GM12878 (cell line): ENCODE measurements at regions not wholly inside any gene's neighbourhood (a gene's known extent, or its start where the extent isn't known, plus 50 kb on each side); places are given as distances from the start of the nearest gene placed in this dataset.

Source experiments
- ATAC-seq: fragments of 200-7000 bp; cut with Tn5 transposase; 3 replicates; pipeline ENCODE4 v1.9.1; 2020; ENCODE audit warnings: mild to moderate bottlenecking, moderate library complexity
- BruUV-seq: library from RNA; stranded (reverse); fragments of 400-500 nt; replicated peaks from 2 replicates; lab custom pipeline; 2021; lab: Mats Ljungman, UMichigan
- CTCF ChIA-PET: fragments of 300-600 bp; sonication (Branson Sonifier 250); formaldehyde crosslinking; extraction: SDS; loops from one replicate; lab custom pipeline; 2021; ENCODE audit warnings: inconsistent platforms; lab: Yijun Ruan, JAX
- POLR2A ChIA-PET: fragments of 350-600 bp; formaldehyde crosslinking; extraction: SDS; loops from one replicate; lab custom pipeline; 2021; ENCODE audit warnings: inconsistent platforms; lab: Charles Lee
- RAD21 ChIA-PET: fragments of 300-600 bp; sonication (Branson Sonifier 250); formaldehyde crosslinking; loops from one replicate; lab custom pipeline; 2023; ENCODE audit warnings: antibody characterized with exemption; ENCODE audit not compliant: unreplicated experiment; lab: Charles Lee
- SMC1A ChIA-PET: fragments of 300-600 bp; sonication (Branson Sonifier 250); formaldehyde crosslinking; loops from one replicate; lab custom pipeline; 2023; ENCODE audit not compliant: unreplicated experiment, uncharacterized antibody; lab: Charles Lee
- DNase-seq: peaks from one replicate; pipeline ENCODE4 v3.0.0-alpha.2; 2011; ENCODE audit warnings: low read depth, low spot score
- FAIRE-seq: peaks from 3 replicates; lab custom pipeline; 2011; peaks lifted over from hg19 to GRCh38; lab: Jason Lieb, UNC
- H2AFZ ChIP-seq: 2 replicates; pipeline ENCODE4 v1.6.0; 2011; ENCODE audit warnings: low read depth, low read length, control low read depth; ENCODE audit not compliant: control insufficient read depth
- H3K27ac ChIP-seq: 2 replicates; pipeline ENCODE4 v1.5.1; 2011; ENCODE audit warnings: control low read depth; ENCODE audit not compliant: control insufficient read depth, insufficient read depth
- H3K27me3 ChIP-seq, 2 experiments: replicated peaks in 1 of 2; 2 replicates each; pipeline versions ENCODE4 v1.6.0 to v1.6.1; 2011; ENCODE audit warnings: low read length in 1 of 2; ENCODE audit not compliant: control insufficient read depth in 2 of 2, insufficient read depth in 2 of 2
- H3K36me3 ChIP-seq, 2 experiments: 2 replicates each; pipeline ENCODE4 v1.5.1; 2011; ENCODE audit warnings: low read length in 1 of 2; ENCODE audit not compliant: control insufficient read depth in 2 of 2, insufficient read depth in 2 of 2
- H3K4me1 ChIP-seq: 2 replicates; pipeline ENCODE4 v1.6.1; 2011; ENCODE audit warnings: mild to moderate bottlenecking, low read length, moderate library complexity, mixed read lengths; ENCODE audit not compliant: control insufficient read depth, insufficient read depth
- H3K4me2 ChIP-seq: 2 replicates; pipeline ENCODE4 v1.6.0; 2011; ENCODE audit warnings: control low read depth; ENCODE audit not compliant: control insufficient read depth, insufficient read depth
- H3K4me3 ChIP-seq: fragments of 200-600 bp; sonication (generic); 2 replicates; pipeline ENCODE4 v1.5.1; 2016
- H3K79me2 ChIP-seq: 2 replicates; pipeline ENCODE4 v1.6.0; 2011; ENCODE audit warnings: low read length; ENCODE audit not compliant: control insufficient read depth, insufficient read depth
- H3K9ac ChIP-seq: 2 replicates; pipeline ENCODE4 v1.8.0; 2011; ENCODE audit warnings: low read length, control low read depth, mixed read lengths; ENCODE audit not compliant: control insufficient read depth, insufficient read depth
- H3K9me3 ChIP-seq: replicated peaks from 3 replicates; pipeline ENCODE4 v1.5.1; 2011; ENCODE audit warnings: mild to moderate bottlenecking, low read length; ENCODE audit not compliant: control insufficient read depth, insufficient read depth
- H4K20me1 ChIP-seq: 2 replicates; pipeline ENCODE4 v1.6.0; 2011; ENCODE audit not compliant: control insufficient read depth, insufficient read depth
- BCLAF1 ChIP-seq: fragments of 450-650 bp; IDR thresholded peaks from 2 replicates; pipeline ENCODE4 v1.6.1; 2017; ENCODE audit warnings: antibody characterized with exemption, mild to moderate bottlenecking, moderate library complexity
- CHD1 ChIP-seq: IDR thresholded peaks from 2 replicates; pipeline ENCODE4 v1.6.1; 2012; ENCODE audit warnings: low read depth, low read length, improper control_type of control experiment
- CHD2 ChIP-seq: IDR thresholded peaks from 2 replicates; pipeline ENCODE4 v1.6.1; 2011; ENCODE audit warnings: low read depth, low read length, improper control_type of control experiment, borderline replicate concordance
- EP300 ChIP-seq, 2 experiments: fragments of 150-350 bp in 1 of 2; IDR thresholded peaks; 2 replicates each; pipeline ENCODE4 v1.6.1; 2011 to 2012; ENCODE audit warnings: low read depth in 2 of 2, low read length in 2 of 2, borderline replicate concordance in 1 of 2, improper control_type of control experiment in 1 of 2, inconsistent platforms in 1 of 2; ENCODE audit not compliant: control insufficient read depth in 1 of 2
- FOS ChIP-seq: IDR thresholded peaks from 3 replicates; pipeline ENCODE4 v1.6.1; 2011; ENCODE audit warnings: borderline replicate concordance; ENCODE audit not compliant: insufficient read length; ENCODE audit errors: extremely low read depth
- FOXM1 ChIP-seq: IDR thresholded peaks from 2 replicates; pipeline ENCODE4 v1.6.1; 2012; ENCODE audit warnings: low read depth, mild to moderate bottlenecking, inconsistent platforms, low read length, moderate library complexity
- HDAC6 ChIP-seq: fragments of 200-600 bp; sonication (generic); IDR thresholded peaks from one replicate; pipeline ENCODE4 v1.8.0; 2017; ENCODE audit warnings: antibody characterized with exemption; ENCODE audit not compliant: unreplicated experiment
- HSF1 ChIP-seq: fragments of 150-350 bp; IDR thresholded peaks from 2 replicates; pipeline ENCODE4 v1.6.1; 2014; ENCODE audit warnings: mild to moderate bottlenecking, low read depth, low read length
- JUND ChIP-seq: IDR thresholded peaks from 2 replicates; pipeline ENCODE4 v1.6.1; 2012; ENCODE audit warnings: low read depth, mild to moderate bottlenecking, low read length, improper control_type of control experiment, moderate library complexity
- MYB ChIP-seq: fragments of 150-350 bp; IDR thresholded peaks from 2 replicates; pipeline ENCODE4 v1.6.1; 2014; ENCODE audit warnings: mild to moderate bottlenecking, low read depth, low read length, borderline replicate concordance
- NFYA ChIP-seq: IDR thresholded peaks from 2 replicates; pipeline ENCODE4 v1.6.1; 2011; ENCODE audit warnings: low read depth, mild to moderate bottlenecking, low read length, improper control_type of control experiment, borderline replicate concordance
- SMARCA5 ChIP-seq: fragments of 450-650 bp; IDR thresholded peaks from 2 replicates; pipeline ENCODE4 v1.6.1; 2017; ENCODE audit warnings: mild to moderate bottlenecking
- SUPT20H ChIP-seq: IDR thresholded peaks from 2 replicates; pipeline ENCODE4 v1.6.1; 2011; ENCODE audit warnings: low read depth, mild to moderate bottlenecking, low read length, moderate library complexity, borderline replicate concordance; ENCODE audit not compliant: control insufficient read depth
- ZBTB11 ChIP-seq: fragments of 450-650 bp; formaldehyde crosslinking; IDR thresholded peaks from 2 replicates; pipeline ENCODE4 v1.5.0; 2022; ENCODE audit warnings: mild to moderate bottlenecking, missing genetic modification characterization
- ZSCAN29 ChIP-seq: fragments of 450-650 bp; IDR thresholded peaks from 2 replicates; pipeline ENCODE4 v1.6.1; 2017; ENCODE audit warnings: mild to moderate bottlenecking, moderate library complexity
- ZZZ3 ChIP-seq: IDR thresholded peaks from 2 replicates; pipeline ENCODE4 v1.6.1; 2011; ENCODE audit warnings: low read depth; ENCODE audit not compliant: control insufficient read depth, insufficient read length
- WGBS: methylation state at CpG from one replicate; pipeline ENCODE4 v1.1.6; 2016; ENCODE audit warnings: low lambda C conversion rate; ENCODE audit not compliant: insufficient replicate concordance, insufficient coverage; ENCODE audit errors: missing lambda C conversion rate; 5-methylcytosine and 5-hydroxymethylcytosine counted together
- in situ Hi-C: fragments of 300-500 bp; cut with MboI; formaldehyde crosslinking; loops from 9 replicates; pipeline ENCODE4 v1.14.3; 2018; ENCODE audit warnings: mixed read lengths
- intact Hi-C: fragments of 100-400 bp; cut with micrococcal nuclease; formaldehyde crosslinking; loops from one replicate; pipeline ENCODE4 v1.14.2; 2022; ENCODE audit not compliant: unreplicated experiment

GRCh38 chr14:84826294-84826693, 703.6 kb upstream of the FLRT2 start:
- ATAC-seq (no peak), DNase-seq (no peak), FAIRE-seq (no peak)
- H3K27me3 ChIP-seq: no peaks in the 10 kb centered on the region
- H3K36me3 ChIP-seq: no peaks in the 10 kb centered on the region
- ChIA-PET CTCF (no interaction called here), POLR2A (no interaction called here), RAD21 (no interaction called here), SMC1A (no interaction called here)
- in situ Hi-C loops (no loop called here), intact Hi-C loops (no loop called here)
- no peaks in the 10 kb centered on the region for H4K20me1 ChIP-seq
- H3K79me2 ChIP-seq: no peaks in the 10 kb centered on the region
- no peak overlapping the region for H3K27ac ChIP-seq
- H2AFZ ChIP-seq: no peak overlapping the region
- no peak overlapping the region for H3K4me2 ChIP-seq
- no peaks in the 10 kb centered on the region for H3K4me1 ChIP-seq
- no TSS peak for BruUV-seq
- no peak overlapping the region for H3K4me3 ChIP-seq
- no peaks in the 10 kb centered on the region for H3K9me3 ChIP-seq
- 0% methylated on average over 1 of the region's 2 CpGs for WGBS
- H3K9ac ChIP-seq: no peak overlapping the region
- TF ChIP-seq SUPT20H (no peak), JUND (no peak), HDAC6 (no peak), SMARCA5 (no peak), CHD1 (no peak), ZZZ3 (no peak), MYB (no peak), ZSCAN29 (no peak), FOXM1 (no peak), HSF1 (no peak), ZBTB11 (no peak), EP300 (IDR thresholded peaks at IDR 0.05; ENCODE audit: borderline replicate concordance in 1 of 2, control insufficient read depth in 1 of 2, low read depth in 2 of 2, low read length in 2 of 2) (no peak), FOS (no peak), BCLAF1 (no peak), CHD2 (no peak), NFYA (no peak)
